HCT116 (cell line): ENCODE measurements at regions not wholly inside any gene's neighbourhood (a gene's known extent, or its start where the extent isn't known, plus 50 kb on each side); places are given as distances from the start of the nearest gene placed in this dataset.

Experiments used
- ATAC-seq: fragments of 200-7000 bp; cut with Tn5 transposase; 2 replicates; pipeline ENCODE4 v1.9.1; 2020; ENCODE audit warnings: mild to moderate bottlenecking, moderate library complexity
- BruUV-seq: library from RNA; stranded (reverse); fragments of 400-500 nt; replicated peaks from 2 replicates; lab custom pipeline; 2021; lab: Mats Ljungman, UMichigan
- CTCF ChIA-PET: fragments of 300-600 bp; sonication (Branson Sonifier 250); formaldehyde crosslinking; loops from one replicate; lab custom pipeline; 2021; ENCODE audit warnings: antibody characterized with exemption; lab: Charles Lee
- POLR2A ChIA-PET: fragments of 300-600, 350-600 bp; sonication (Branson Sonifier 250); formaldehyde crosslinking; loops from one replicate; lab custom pipeline; 2021; ENCODE audit warnings: antibody characterized with exemption; lab: Charles Lee
- RAD21 ChIA-PET, 2 experiments: fragments of 300-600 bp; sonication (Branson Sonifier 250); formaldehyde crosslinking; loops; one replicate each; lab custom pipeline; 2023; ENCODE audit warnings: low total read pairs in 2 of 2; ENCODE audit not compliant: uncharacterized antibody in 2 of 2, unreplicated experiment in 2 of 2, low non-redundant PET in 1 of 2; lab: Charles Lee
- DNase-seq: peaks from one replicate; pipeline ENCODE4 v3.0.0-alpha.2; 2010; ENCODE audit warnings: low read depth, low spot score
- H2AFZ ChIP-seq: fragments of 200-600 bp; shearing (Covaris generic), sonication (generic); 2 replicates; pipeline ENCODE4 v1.6.1; 2017; ENCODE audit warnings: low read depth, mixed run types, mixed read lengths, antibody characterized with exemption, low read length; ENCODE audit not compliant: poor library complexity, severe bottlenecking
- H3K27ac ChIP-seq: 2 replicates; pipeline ENCODE4 v1.5.1; 2012; ENCODE audit warnings: low read depth, low read length
- H3K27me3 ChIP-seq: fragments of 200-600 bp; sonication (generic); 2 replicates; pipeline ENCODE4 v1.6.1; 2016; ENCODE audit warnings: mixed run types, low read length, mixed read lengths; ENCODE audit not compliant: insufficient read depth
- H3K36me3 ChIP-seq, 2 experiments: fragments of 200-500 bp in 1 of 2; fragments of 200-600 bp in 1 of 2; sonication (Bioruptor generic) in 1 of 2; sonication (generic) in 1 of 2; 2 replicates each; pipeline versions ENCODE4 v1.5.1 to v1.6.1; 2014 to 2016; ENCODE audit warnings: low read length in 2 of 2, inconsistent platforms in 1 of 2, mixed read lengths in 1 of 2, mixed run types in 1 of 2; ENCODE audit not compliant: insufficient read depth in 2 of 2, control insufficient read depth in 1 of 2
- H3K4me1 ChIP-seq, 2 experiments: fragments of 200-600 bp in 1 of 2; sonication (generic) in 1 of 2; 2 replicates each; pipeline versions ENCODE4 v1.5.1 to v1.6.1; 2012 to 2017; ENCODE audit warnings: low read length in 2 of 2, inconsistent platforms in 1 of 2, mild to moderate bottlenecking in 1 of 2, mixed read lengths in 1 of 2, mixed run types in 1 of 2, moderate library complexity in 1 of 2; ENCODE audit not compliant: insufficient read depth in 2 of 2, control insufficient read depth in 1 of 2
- H3K4me2 ChIP-seq: fragments of 200-600 bp; sonication (generic); 2 replicates; pipeline ENCODE4 v1.6.1; 2017; ENCODE audit warnings: mixed run types, low read length, mixed read lengths
- H3K4me3 ChIP-seq, 2 experiments: fragments of 200-600 bp in 1 of 2; sonication (generic) in 1 of 2; replicated peaks in 1 of 2; 2 replicates each; pipeline ENCODE4 v1.5.1; 2011 to 2016; ENCODE audit warnings: low read length in 2 of 2, control low read depth in 1 of 2, low read depth in 1 of 2, mild to moderate bottlenecking in 1 of 2, mixed read lengths in 1 of 2, mixed run types in 1 of 2
- H3K79me2 ChIP-seq: fragments of 200-600 bp; sonication (generic); 2 replicates; pipeline ENCODE4 v1.6.1; 2017; ENCODE audit warnings: mild to moderate bottlenecking, mixed run types, low read length, moderate library complexity, mixed read lengths; ENCODE audit not compliant: insufficient read depth
- H3K9ac ChIP-seq: fragments of 200-600 bp; sonication (generic); 2 replicates; pipeline ENCODE4 v1.6.1; 2016; ENCODE audit warnings: low read length, mixed read lengths
- H3K9me2 ChIP-seq: fragments of 200-600 bp; sonication (generic), shearing (Covaris generic); 2 replicates; pipeline ENCODE4 v1.6.1; 2017; ENCODE audit warnings: mixed run types, mild to moderate bottlenecking, moderate library complexity; ENCODE audit not compliant: insufficient read depth
- H3K9me3 ChIP-seq, 2 experiments: fragments of 200-500 bp in 1 of 2; fragments of 200-600 bp in 1 of 2; sonication (Bioruptor generic) in 1 of 2; sonication (generic) in 1 of 2; 2 replicates each; pipeline ENCODE4 v1.6.1; 2014 to 2017; ENCODE audit warnings: low read length in 2 of 2, mixed read lengths in 2 of 2, inconsistent platforms in 1 of 2, low read depth in 1 of 2, mild to moderate bottlenecking in 1 of 2, mixed run types in 1 of 2, moderate library complexity in 1 of 2; ENCODE audit not compliant: control insufficient read depth in 1 of 2, insufficient read depth in 1 of 2
- H4K20me1 ChIP-seq: fragments of 200-600 bp; sonication (generic), shearing (Covaris generic); 2 replicates; pipeline ENCODE4 v1.6.1; 2017; ENCODE audit warnings: mixed run types, mild to moderate bottlenecking, moderate library complexity; ENCODE audit not compliant: insufficient read depth
- CEBPB ChIP-seq: IDR thresholded peaks from 2 replicates; pipeline ENCODE4 v1.6.1; 2012; ENCODE audit warnings: low read depth
- EGR1 ChIP-seq: IDR thresholded peaks from 2 replicates; pipeline ENCODE4 v1.6.1; 2012; ENCODE audit warnings: low read depth
- EZH2 ChIP-seq: fragments of 200-600 bp; sonication (generic); IDR thresholded peaks from 2 replicates; pipeline ENCODE4 v1.6.1; 2017; ENCODE audit warnings: antibody characterized with exemption, mixed run types
- EZH2phosphoT487 ChIP-seq: fragments of 200-600 bp; IDR thresholded peaks from 2 replicates; pipeline ENCODE4 v1.6.1; 2018; ENCODE audit warnings: antibody characterized with exemption, borderline replicate concordance
- FOSL1 ChIP-seq: IDR thresholded peaks from 2 replicates; pipeline ENCODE4 v1.6.1; 2012; ENCODE audit warnings: low read depth
- JUND ChIP-seq: IDR thresholded peaks from 2 replicates; pipeline ENCODE4 v1.6.1; 2012
- POLR2A ChIP-seq: IDR thresholded peaks from 2 replicates; pipeline ENCODE4 v1.7.0; 2011; ENCODE audit warnings: borderline replicate concordance; ENCODE audit not compliant: insufficient read depth, insufficient read length; ENCODE audit errors: extremely low read depth
- SIN3A ChIP-seq: IDR thresholded peaks from 2 replicates; pipeline ENCODE4 v1.6.1; 2012; ENCODE audit warnings: low read depth
- SRF ChIP-seq: IDR thresholded peaks from 2 replicates; pipeline ENCODE4 v1.6.1; 2012; ENCODE audit warnings: low read depth
- TCF7L2 ChIP-seq: IDR thresholded peaks from 2 replicates; pipeline ENCODE4 v1.7.0; 2011; ENCODE audit warnings: borderline replicate concordance, inconsistent platforms; ENCODE audit not compliant: insufficient read depth, insufficient read length; ENCODE audit errors: extremely low read depth
- YY1 ChIP-seq: IDR thresholded peaks from 2 replicates; pipeline ENCODE4 v1.6.1; 2011; ENCODE audit warnings: low read length, low read depth, moderate library complexity, mild to moderate bottlenecking; ENCODE audit not compliant: insufficient replicate concordance; ENCODE audit errors: extremely low read depth
- ZNF274 ChIP-seq: fragments of 200-500 bp; sonication (Bioruptor generic); IDR thresholded peaks from 2 replicates; pipeline ENCODE4 v1.6.1; 2014; ENCODE audit warnings: mild to moderate bottlenecking, low read depth, low read length, inconsistent platforms
- intact Hi-C: fragments of 100-400 bp; cut with micrococcal nuclease; formaldehyde crosslinking; loops from 2 replicates; pipeline ENCODE4 v1.10.0; 2022
- TF ChIP-seq, protein P1 (sequence below), 3 experiments: fragments of 200-600 bp in 1 of 3; sonication (generic) in 1 of 3; IDR thresholded peaks in 2 of 3; conservative IDR thresholded peaks in 1 of 3; 2 replicates each; pipeline ENCODE4 v1.5.1; 2012 to 2017; ENCODE audit warnings: low read depth in 2 of 3, low read length in 2 of 3, antibody characterized with exemption in 1 of 3, borderline replicate concordance in 1 of 3, control low read depth in 1 of 3, mild to moderate bottlenecking in 1 of 3, mixed read lengths in 1 of 3, mixed run types in 1 of 3, moderate library complexity in 1 of 3; ENCODE audit not compliant: insufficient read depth in 1 of 3
- TF ChIP-seq, protein P2 (sequence below): IDR thresholded peaks from 2 replicates; pipeline ENCODE4 v1.6.1; 2012
- TF ChIP-seq, protein P3 (sequence below): IDR thresholded peaks from 2 replicates; pipeline ENCODE4 v1.6.1; 2012

DNA sequence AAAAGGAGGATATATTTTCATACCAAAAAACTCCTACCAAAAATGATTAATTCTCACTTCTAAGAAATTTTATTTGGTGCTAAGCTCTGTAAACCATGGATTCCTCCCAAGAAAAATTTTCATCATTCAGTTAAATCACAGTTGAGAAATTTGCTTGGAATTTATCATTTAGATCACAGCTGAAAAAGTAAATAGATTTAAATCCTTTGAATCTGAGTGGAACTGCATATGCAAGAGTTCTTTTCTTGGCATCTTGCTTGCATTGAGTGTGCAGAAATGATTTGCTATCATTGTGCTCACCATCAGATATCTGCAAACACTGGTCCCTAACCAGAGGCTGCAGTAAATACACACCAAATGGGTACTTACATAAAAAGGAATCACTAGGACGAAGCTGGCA lies 836.1 kb upstream of the CDH6 start:
- no peak for TF ChIP-seq TCF7L2
- TF ChIP-seq SRF: no peak
- TF ChIP-seq EGR1: no peak
- no peak for TF ChIP-seq SIN3A
- TF ChIP-seq YY1: no peak
- no peak for TF ChIP-seq POLR2A
- TF ChIP-seq JUND: no peak
- TF ChIP-seq EZH2: no peak
- TF ChIP-seq ZNF274: no peak
- TF ChIP-seq CEBPB: no peak
- TF ChIP-seq, protein P1, sequence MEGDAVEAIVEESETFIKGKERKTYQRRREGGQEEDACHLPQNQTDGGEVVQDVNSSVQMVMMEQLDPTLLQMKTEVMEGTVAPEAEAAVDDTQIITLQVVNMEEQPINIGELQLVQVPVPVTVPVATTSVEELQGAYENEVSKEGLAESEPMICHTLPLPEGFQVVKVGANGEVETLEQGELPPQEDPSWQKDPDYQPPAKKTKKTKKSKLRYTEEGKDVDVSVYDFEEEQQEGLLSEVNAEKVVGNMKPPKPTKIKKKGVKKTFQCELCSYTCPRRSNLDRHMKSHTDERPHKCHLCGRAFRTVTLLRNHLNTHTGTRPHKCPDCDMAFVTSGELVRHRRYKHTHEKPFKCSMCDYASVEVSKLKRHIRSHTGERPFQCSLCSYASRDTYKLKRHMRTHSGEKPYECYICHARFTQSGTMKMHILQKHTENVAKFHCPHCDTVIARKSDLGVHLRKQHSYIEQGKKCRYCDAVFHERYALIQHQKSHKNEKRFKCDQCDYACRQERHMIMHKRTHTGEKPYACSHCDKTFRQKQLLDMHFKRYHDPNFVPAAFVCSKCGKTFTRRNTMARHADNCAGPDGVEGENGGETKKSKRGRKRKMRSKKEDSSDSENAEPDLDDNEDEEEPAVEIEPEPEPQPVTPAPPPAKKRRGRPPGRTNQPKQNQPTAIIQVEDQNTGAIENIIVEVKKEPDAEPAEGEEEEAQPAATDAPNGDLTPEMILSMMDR (IDR thresholded peaks at IDR 0.05 in 2 of 3, conservative IDR thresholded peaks at IDR 0.05 in 1 of 3; ENCODE audit: borderline replicate concordance in 1 of 3, insufficient read depth in 1 of 3, low read depth in 2 of 3, low read length in 2 of 3): no peak
- no peak for TF ChIP-seq FOSL1
- TF ChIP-seq, protein P2, sequence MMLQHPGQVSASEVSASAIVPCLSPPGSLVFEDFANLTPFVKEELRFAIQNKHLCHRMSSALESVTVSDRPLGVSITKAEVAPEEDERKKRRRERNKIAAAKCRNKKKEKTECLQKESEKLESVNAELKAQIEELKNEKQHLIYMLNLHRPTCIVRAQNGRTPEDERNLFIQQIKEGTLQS: no peak
- no peak for TF ChIP-seq EZH2phosphoT487
- TF ChIP-seq, protein P3, sequence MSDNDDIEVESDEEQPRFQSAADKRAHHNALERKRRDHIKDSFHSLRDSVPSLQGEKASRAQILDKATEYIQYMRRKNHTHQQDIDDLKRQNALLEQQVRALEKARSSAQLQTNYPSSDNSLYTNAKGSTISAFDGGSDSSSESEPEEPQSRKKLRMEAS: no peak
- ATAC-seq (no peak), DNase-seq (no peak)
- no peaks in the 10 kb centered on the region for H3K36me3 ChIP-seq
- no peak overlapping the region for H2AFZ ChIP-seq
- H3K9me2 ChIP-seq: no peaks in the 10 kb centered on the region
- RAD21 ChIA-PET: no interaction called here
- no peak overlapping the region for H3K4me2 ChIP-seq
- no peaks in the 10 kb centered on the region for H3K27me3 ChIP-seq
- POLR2A ChIA-PET: no interaction called here
- H3K4me1 ChIP-seq: no peaks in the 10 kb centered on the region
- peaks cover 0 to 15% of the 10 kb centered on the region in 2 experiments; a peak in 2 of 4 replicates for H3K9me3 ChIP-seq
- H3K27ac ChIP-seq: no peak overlapping the region
- no peak overlapping the region for H3K9ac ChIP-seq
- no peaks in the 10 kb centered on the region for H4K20me1 ChIP-seq
- H3K4me3 ChIP-seq: no peak overlapping the region
- CTCF ChIA-PET: no interaction called here
- no TSS peak for BruUV-seq
- intact Hi-C loops: no loop called here
- no peaks in the 10 kb centered on the region for H3K79me2 ChIP-seq
